SK-N-SH (cell line): ENCODE measurements at regions not wholly inside any gene's neighbourhood (a gene's known extent, or its start where the extent isn't known, plus 50 kb on each side); places are given as distances from the start of the nearest gene placed in this dataset.

Source experiments
- CHD2 ChIP-seq: fragments of 150-350 bp; IDR thresholded peaks from 2 replicates; pipeline ENCODE4 v1.6.1; 2018; ENCODE audit warnings: low read length; ENCODE audit not compliant: partially characterized antibody
- CTCF ChIP-seq: fragments of 200-600 bp; sonication (generic); IDR thresholded peaks from 2 replicates; pipeline ENCODE4 v1.6.1; 2017; ENCODE audit warnings: antibody characterized with exemption, mild to moderate bottlenecking, moderate library complexity
- EP300 ChIP-seq, 2 experiments: IDR thresholded peaks; 2 replicates each; pipeline versions ENCODE4 v1.4.0 to v1.6.1; 2012; ENCODE audit warnings: borderline replicate concordance in 1 of 2, low read depth in 1 of 2, low read length in 1 of 2
- FOXJ3 ChIP-seq: sonication (generic); formaldehyde crosslinking; IDR thresholded peaks from 2 replicates; pipeline ENCODE4 v1.5.1; 2020; ENCODE audit warnings: mild to moderate bottlenecking, missing genetic modification reagents
- FOXM1 ChIP-seq: IDR thresholded peaks from 2 replicates; pipeline ENCODE4 v1.4.0; 2012; ENCODE audit warnings: low read depth, mild to moderate bottlenecking
- GABPA ChIP-seq: IDR thresholded peaks from 2 replicates; pipeline ENCODE4 v1.4.0; 2012; ENCODE audit warnings: low read depth, mild to moderate bottlenecking
- JUND ChIP-seq: IDR thresholded peaks from 2 replicates; pipeline ENCODE4 v1.4.0; 2012
- RAD21 ChIP-seq: IDR thresholded peaks from 2 replicates; pipeline ENCODE4 v1.6.1; 2012; ENCODE audit warnings: mild to moderate bottlenecking, low read length
- RCOR1 ChIP-seq: fragments of 150-350 bp; IDR thresholded peaks from 2 replicates; pipeline ENCODE4 v1.6.1; 2017; ENCODE audit warnings: antibody characterized with exemption, low read length
- SMC3 ChIP-seq: IDR thresholded peaks from 2 replicates; pipeline ENCODE4 v1.6.1; 2012; ENCODE audit warnings: low read depth, low read length, improper control_type of control experiment
- TCF12 ChIP-seq: IDR thresholded peaks from 2 replicates; pipeline ENCODE4 v1.4.0; 2012

GRCh38 chr17:79314617-79315357, 240.2 kb downstream of the ENGASE start:
- TF ChIP-seq CTCF (no peak), JUND (no peak), FOXJ3 (CRISPR knock-in tag) (no peak), RCOR1 (no peak), RAD21 (no peak), EP300 (IDR thresholded peaks at IDR 0.05; ENCODE audit: borderline replicate concordance in 1 of 2, low read depth in 1 of 2, low read length in 1 of 2) (no peak), SMC3 (no peak), CHD2 (no peak), GABPA (no peak), FOXM1 (no peak), TCF12 (no peak)
